OCI-LY7 (cell line): ENCODE measurements at regions not wholly inside any gene's neighbourhood (a gene's known extent, or its start where the extent isn't known, plus 50 kb on each side); places are given as distances from the start of the nearest gene placed in this dataset.

ENCODE experiments used
- CTCF ChIP-seq: fragments of 200-600 bp; sonication (generic); conservative IDR thresholded peaks from 2 replicates; pipeline ENCODE4 v1.5.1; 2014; ENCODE audit warnings: mild to moderate bottlenecking, antibody characterized with exemption, low read length, moderate library complexity, mixed read lengths
- EZH2phosphoT487 ChIP-seq: fragments of 200-600 bp; sonication (generic); IDR thresholded peaks from 2 replicates; pipeline ENCODE4 v1.6.1; 2018; ENCODE audit warnings: low read depth, borderline replicate concordance, mild to moderate bottlenecking, mixed run types, antibody characterized with exemption, low read length, moderate library complexity, mixed read lengths

GRCh38 chr6:88216182-88216581 lies 50.0 kb upstream of the CNR1 start:
- TF ChIP-seq CTCF = no peak
- TF ChIP-seq EZH2phosphoT487 = no peak
